GM12878 (cell line): ENCODE measurements at regions not wholly inside any gene's neighbourhood (a gene's known extent, or its start where the extent isn't known, plus 50 kb on each side); places are given as distances from the start of the nearest gene placed in this dataset.

Experiments
- ATAC-seq: fragments of 200-7000 bp; cut with Tn5 transposase; 3 replicates; pipeline ENCODE4 v1.9.1; 2020; ENCODE audit warnings: mild to moderate bottlenecking, moderate library complexity
- BruUV-seq: library from RNA; stranded (reverse); fragments of 400-500 nt; replicated peaks from 2 replicates; lab custom pipeline; 2021; lab: Mats Ljungman, UMichigan
- CTCF ChIA-PET: fragments of 300-600 bp; sonication (Branson Sonifier 250); formaldehyde crosslinking; extraction: SDS; loops from one replicate; lab custom pipeline; 2021; ENCODE audit warnings: inconsistent platforms; lab: Yijun Ruan, JAX
- POLR2A ChIA-PET: fragments of 350-600 bp; formaldehyde crosslinking; extraction: SDS; loops from one replicate; lab custom pipeline; 2021; ENCODE audit warnings: inconsistent platforms; lab: Charles Lee
- RAD21 ChIA-PET: fragments of 300-600 bp; sonication (Branson Sonifier 250); formaldehyde crosslinking; loops from one replicate; lab custom pipeline; 2023; ENCODE audit warnings: antibody characterized with exemption; ENCODE audit not compliant: unreplicated experiment; lab: Charles Lee
- SMC1A ChIA-PET: fragments of 300-600 bp; sonication (Branson Sonifier 250); formaldehyde crosslinking; loops from one replicate; lab custom pipeline; 2023; ENCODE audit not compliant: unreplicated experiment, uncharacterized antibody; lab: Charles Lee
- DNase-seq: peaks from one replicate; pipeline ENCODE4 v3.0.0-alpha.2; 2011; ENCODE audit warnings: low read depth, low spot score
- FAIRE-seq: peaks from 3 replicates; lab custom pipeline; 2011; peaks lifted over from hg19 to GRCh38; lab: Jason Lieb, UNC
- H2AFZ ChIP-seq: 2 replicates; pipeline ENCODE4 v1.6.0; 2011; ENCODE audit warnings: low read depth, low read length, control low read depth; ENCODE audit not compliant: control insufficient read depth
- H3K27ac ChIP-seq: 2 replicates; pipeline ENCODE4 v1.5.1; 2011; ENCODE audit warnings: control low read depth; ENCODE audit not compliant: control insufficient read depth, insufficient read depth
- H3K27me3 ChIP-seq, 2 experiments: replicated peaks in 1 of 2; 2 replicates each; pipeline versions ENCODE4 v1.6.0 to v1.6.1; 2011; ENCODE audit warnings: low read length in 1 of 2; ENCODE audit not compliant: control insufficient read depth in 2 of 2, insufficient read depth in 2 of 2
- H3K36me3 ChIP-seq, 2 experiments: 2 replicates each; pipeline ENCODE4 v1.5.1; 2011; ENCODE audit warnings: low read length in 1 of 2; ENCODE audit not compliant: control insufficient read depth in 2 of 2, insufficient read depth in 2 of 2
- H3K4me1 ChIP-seq: 2 replicates; pipeline ENCODE4 v1.6.1; 2011; ENCODE audit warnings: mild to moderate bottlenecking, low read length, moderate library complexity, mixed read lengths; ENCODE audit not compliant: control insufficient read depth, insufficient read depth
- H3K4me2 ChIP-seq: 2 replicates; pipeline ENCODE4 v1.6.0; 2011; ENCODE audit warnings: control low read depth; ENCODE audit not compliant: control insufficient read depth, insufficient read depth
- H3K4me3 ChIP-seq: fragments of 200-600 bp; sonication (generic); 2 replicates; pipeline ENCODE4 v1.5.1; 2016
- H3K79me2 ChIP-seq: 2 replicates; pipeline ENCODE4 v1.6.0; 2011; ENCODE audit warnings: low read length; ENCODE audit not compliant: control insufficient read depth, insufficient read depth
- H3K9ac ChIP-seq: 2 replicates; pipeline ENCODE4 v1.8.0; 2011; ENCODE audit warnings: low read length, control low read depth, mixed read lengths; ENCODE audit not compliant: control insufficient read depth, insufficient read depth
- H3K9me3 ChIP-seq: replicated peaks from 3 replicates; pipeline ENCODE4 v1.5.1; 2011; ENCODE audit warnings: mild to moderate bottlenecking, low read length; ENCODE audit not compliant: control insufficient read depth, insufficient read depth
- H4K20me1 ChIP-seq: 2 replicates; pipeline ENCODE4 v1.6.0; 2011; ENCODE audit not compliant: control insufficient read depth, insufficient read depth
- ASH2L ChIP-seq: fragments of 300-600, 200-600 bp; sonication (generic); IDR thresholded peaks from 2 replicates; pipeline ENCODE4 v1.6.1; 2017; ENCODE audit warnings: low read depth, mild to moderate bottlenecking, borderline replicate concordance
- CBFB ChIP-seq: IDR thresholded peaks from 2 replicates; pipeline ENCODE4 v1.6.1; 2016; ENCODE audit warnings: antibody characterized with exemption, low read depth
- CHD2 ChIP-seq: IDR thresholded peaks from 2 replicates; pipeline ENCODE4 v1.6.1; 2011; ENCODE audit warnings: low read depth, low read length, improper control_type of control experiment, borderline replicate concordance
- EED ChIP-seq: sonication (generic); IDR thresholded peaks from 2 replicates; pipeline ENCODE4 v1.6.1; 2016; ENCODE audit warnings: antibody characterized with exemption, low read depth
- EGR1 ChIP-seq, 2 experiments: IDR thresholded peaks; 1 replicate in 1 of 2; 2 replicates in 1 of 2; pipeline ENCODE4 v1.6.1; 2011 to 2012; ENCODE audit warnings: low read depth in 2 of 2, low read length in 2 of 2, borderline replicate concordance in 1 of 2, mild to moderate bottlenecking in 1 of 2, moderate library complexity in 1 of 2
- EP300 ChIP-seq, 2 experiments: fragments of 150-350 bp in 1 of 2; IDR thresholded peaks; 2 replicates each; pipeline ENCODE4 v1.6.1; 2011 to 2012; ENCODE audit warnings: low read depth in 2 of 2, low read length in 2 of 2, borderline replicate concordance in 1 of 2, improper control_type of control experiment in 1 of 2, inconsistent platforms in 1 of 2; ENCODE audit not compliant: control insufficient read depth in 1 of 2
- LARP7 ChIP-seq: fragments of 450-650 bp; IDR thresholded peaks from 2 replicates; pipeline ENCODE4 v1.6.1; 2017; ENCODE audit warnings: mild to moderate bottlenecking
- MEF2A ChIP-seq: IDR thresholded peaks from 2 replicates; pipeline ENCODE4 v1.6.1; 2011; ENCODE audit warnings: low read depth, mild to moderate bottlenecking, low read length, moderate library complexity; ENCODE audit not compliant: insufficient read depth
- NFIC ChIP-seq: IDR thresholded peaks from 2 replicates; pipeline ENCODE4 v1.6.1; 2012; ENCODE audit warnings: low read depth, mild to moderate bottlenecking, inconsistent platforms, low read length, moderate library complexity
- NR2F1 ChIP-seq: fragments of 450-650 bp; conservative IDR thresholded peaks from 2 replicates; pipeline ENCODE4 v1.6.1; 2017; ENCODE audit warnings: mild to moderate bottlenecking
- RAD21 ChIP-seq: IDR thresholded peaks from 2 replicates; pipeline ENCODE4 v1.6.1; 2011; ENCODE audit warnings: mild to moderate bottlenecking, low read depth, low read length, moderate library complexity; ENCODE audit not compliant: insufficient read depth
- SIX5 ChIP-seq: IDR thresholded peaks from 2 replicates; pipeline ENCODE4 v1.6.1; 2011; ENCODE audit warnings: mild to moderate bottlenecking, low read depth, low read length, moderate library complexity; ENCODE audit not compliant: severe bottlenecking
- SMC3 ChIP-seq: IDR thresholded peaks from 2 replicates; pipeline ENCODE4 v1.6.1; 2011; ENCODE audit warnings: low read length, improper control_type of control experiment, borderline replicate concordance
- ZSCAN29 ChIP-seq: fragments of 450-650 bp; IDR thresholded peaks from 2 replicates; pipeline ENCODE4 v1.6.1; 2017; ENCODE audit warnings: mild to moderate bottlenecking, moderate library complexity
- WGBS: methylation state at CpG from one replicate; pipeline ENCODE4 v1.1.6; 2016; ENCODE audit warnings: low lambda C conversion rate; ENCODE audit not compliant: insufficient replicate concordance, insufficient coverage; ENCODE audit errors: missing lambda C conversion rate; 5-methylcytosine and 5-hydroxymethylcytosine counted together
- in situ Hi-C: fragments of 300-500 bp; cut with MboI; formaldehyde crosslinking; loops from 9 replicates; pipeline ENCODE4 v1.14.3; 2018; ENCODE audit warnings: mixed read lengths
- intact Hi-C: fragments of 100-400 bp; cut with micrococcal nuclease; formaldehyde crosslinking; loops from one replicate; pipeline ENCODE4 v1.14.2; 2022; ENCODE audit not compliant: unreplicated experiment

GRCh38 chr3:30527720-30528119, 78.7 kb upstream of the TGFBR2 start (continued):
- no peak for TF ChIP-seq CHD2
- no peak for TF ChIP-seq ZSCAN29
- TF ChIP-seq SMC3, result no peak
- no peak for TF ChIP-seq EED
- TF ChIP-seq MEF2A, result no peak
- TF ChIP-seq RAD21, result no peak
- TF ChIP-seq EP300 (IDR thresholded peaks at IDR 0.05; ENCODE audit: borderline replicate concordance in 1 of 2, control insufficient read depth in 1 of 2, low read depth in 2 of 2, low read length in 2 of 2), result no peak
- no peak for TF ChIP-seq ASH2L
- no peak for TF ChIP-seq NR2F1
- TF ChIP-seq, all 136 proteins: peak for 0

GRCh38 chr3:30530084-30530483, 76.3 kb upstream of the TGFBR2 start:
- Histone ChIP-seq H3K36me3 (no peaks in the 10 kb centered on the region), H3K27me3 (no peaks in the 10 kb centered on the region), H3K27ac (no peak overlapping the region), H4K20me1 (no peaks in the 10 kb centered on the region), H3K4me1 (no peaks in the 10 kb centered on the region), H3K79me2 (no peaks in the 10 kb centered on the region), H3K9ac (no peak overlapping the region), H3K9me3 (no peaks in the 10 kb centered on the region), H3K4me3 (no peak overlapping the region), H2AFZ (no peak overlapping the region), H3K4me2 (no peak overlapping the region)
- no peak for ATAC-seq
- ChIA-PET POLR2A (no interaction called here), CTCF (no interaction called here), RAD21 (no interaction called here), SMC1A (no interaction called here)
- DNase-seq, result no peak
- 95% methylated on average over 1 of the region's 1 CpG for WGBS
- in situ Hi-C loops (no loop called here), intact Hi-C loops (no loop called here)
- no peak for FAIRE-seq
- BruUV-seq, result no TSS peak
- no peak for TF ChIP-seq EGR1 (IDR thresholded peaks at IDR 0.05; ENCODE audit: borderline replicate concordance in 1 of 2, low read depth in 2 of 2, low read length in 2 of 2)
- no peak for TF ChIP-seq SIX5
- no peak for TF ChIP-seq NFIC
- TF ChIP-seq LARP7, result no peak
- TF ChIP-seq CBFB, result no peak
